ENCODE measurements at regions not wholly inside any gene's neighbourhood (a gene's known extent, or its start where the extent isn't known, plus 50 kb on each side); places are given as distances from the start of the nearest gene placed in this dataset.
"Not testable (repeated sequence)": the region's sequence is repeated elsewhere in the genome, so short reads cannot be mapped to it uniquely, and the experiment has no call there.

DNA sequence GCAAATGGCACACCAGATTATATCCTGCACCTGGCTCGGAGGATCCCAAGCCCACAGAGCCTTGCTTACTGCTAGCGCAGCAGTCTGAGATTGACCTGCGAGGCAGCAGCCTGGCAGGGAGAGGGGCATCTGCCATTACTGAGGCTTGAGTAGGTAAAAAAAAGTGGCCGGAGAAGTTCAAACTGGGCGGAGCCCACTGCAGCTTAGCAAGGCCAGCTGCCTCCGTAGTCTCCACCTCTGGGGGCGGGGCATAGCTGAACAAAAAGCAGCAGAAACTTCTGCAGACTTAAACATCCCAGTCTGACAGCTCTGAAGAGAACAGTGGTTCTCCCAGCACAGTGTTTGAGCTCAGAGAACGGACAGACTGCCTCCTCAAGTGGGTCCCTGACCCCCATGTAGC lies 85.4 kb upstream of the TMEM170B start:
- DNase-seq (ENCODE audit: low read depth): not testable (repeated sequence)

DNA sequence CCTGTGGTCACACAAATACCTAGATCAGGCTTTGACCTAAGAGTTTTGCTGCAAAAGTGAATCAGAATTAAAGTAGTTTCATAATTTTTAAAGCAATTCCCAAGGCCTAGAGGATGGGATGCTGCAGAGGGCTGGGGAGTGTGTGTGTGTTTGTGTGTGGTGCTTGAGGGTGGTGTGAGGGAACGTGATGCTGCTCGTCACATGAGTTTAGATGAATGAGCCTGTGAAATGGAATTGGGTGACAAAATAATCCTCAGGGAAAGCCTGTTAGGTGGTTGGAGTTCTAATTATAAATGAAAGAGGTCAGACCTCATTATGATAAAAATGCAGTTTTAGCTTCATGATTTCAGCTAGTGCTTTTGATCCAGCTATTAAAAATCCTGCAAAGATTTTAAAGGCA lies 87.5 kb upstream of the TMEM170B start:
- no peak for DNase-seq (ENCODE audit: low read depth)

DNA sequence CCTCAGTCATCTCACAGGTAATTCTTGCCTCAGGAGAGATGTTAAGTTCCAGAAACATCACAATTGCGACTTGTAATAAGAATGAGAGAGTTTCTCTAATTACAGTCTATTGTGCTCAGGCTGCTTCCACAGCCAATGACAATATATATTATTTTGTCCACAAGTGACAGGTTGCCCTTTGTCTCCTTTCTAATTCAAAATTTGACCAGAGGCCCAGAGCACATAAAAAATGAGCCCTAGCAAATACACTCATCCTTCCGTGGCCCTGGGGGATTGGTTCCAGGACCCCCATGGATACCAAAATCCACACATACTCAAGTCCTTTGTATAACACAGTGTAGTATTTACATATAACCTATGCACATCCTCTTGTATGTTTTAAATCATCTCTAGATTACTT lies 88.1 kb upstream of the TMEM170B start:
- DNase-seq (ENCODE audit: low read depth): no peak

DNA sequence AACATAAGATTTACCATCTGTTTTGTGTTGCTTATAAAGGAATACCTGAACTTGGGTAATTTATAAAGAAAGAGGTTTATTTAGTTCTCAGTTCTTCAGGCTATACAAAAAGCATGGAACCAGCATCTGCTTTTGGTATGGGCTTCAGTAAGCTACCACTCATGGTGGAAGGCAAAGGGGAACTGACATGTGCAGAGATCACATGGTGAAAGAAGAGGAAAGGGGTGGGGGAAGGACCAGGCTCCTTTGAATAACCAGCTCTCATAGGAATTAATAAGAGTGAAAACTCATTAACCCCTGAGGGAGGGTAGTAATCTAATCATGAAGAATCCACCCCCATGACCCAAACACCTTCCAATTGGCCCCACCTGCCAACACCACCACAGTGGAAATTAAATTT lies 89.5 kb upstream of the TMEM170B start:
- no peak for DNase-seq (ENCODE audit: low read depth)

DNA sequence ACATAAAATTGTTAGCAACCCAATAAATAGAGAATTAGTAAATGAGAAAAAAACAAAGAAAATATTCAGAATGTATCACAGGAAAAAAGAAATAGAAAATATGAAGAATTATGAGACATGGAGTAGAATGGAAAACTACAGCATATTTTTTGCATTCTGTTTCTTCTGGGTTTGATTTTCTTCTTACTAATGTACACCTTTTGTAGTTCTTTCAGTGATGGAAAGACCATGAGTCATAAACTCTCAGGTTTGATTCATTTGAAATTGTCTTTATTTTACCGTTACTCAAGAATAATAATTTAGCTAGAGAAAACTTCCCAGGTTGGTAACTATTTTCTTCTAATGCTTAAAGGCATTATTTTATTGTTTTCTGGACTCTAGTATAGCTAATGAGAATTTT lies 90.3 kb upstream of the TMEM170B start:
- no peak for DNase-seq (ENCODE audit: low read depth)

DNA sequence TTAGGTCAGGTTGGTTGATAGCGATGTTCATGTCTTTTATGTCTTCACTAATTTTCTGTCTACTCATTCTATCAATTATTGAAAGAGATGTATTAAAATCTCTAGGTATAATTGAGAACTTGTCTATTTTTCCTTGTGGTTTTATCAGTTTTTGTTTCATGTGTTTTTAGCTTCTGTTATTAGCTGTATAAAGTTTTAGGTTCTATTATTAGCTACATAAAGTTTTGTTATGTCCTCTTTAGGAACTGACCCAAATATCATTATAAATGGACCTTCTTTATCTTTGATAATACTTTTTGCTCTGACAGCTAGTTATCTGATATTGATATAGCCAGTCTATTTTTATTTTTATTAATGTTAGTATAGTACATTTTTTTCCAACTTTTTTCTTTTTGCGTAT lies 92.4 kb upstream of the TMEM170B start:
- no peak for DNase-seq (ENCODE audit: low read depth)

DNA sequence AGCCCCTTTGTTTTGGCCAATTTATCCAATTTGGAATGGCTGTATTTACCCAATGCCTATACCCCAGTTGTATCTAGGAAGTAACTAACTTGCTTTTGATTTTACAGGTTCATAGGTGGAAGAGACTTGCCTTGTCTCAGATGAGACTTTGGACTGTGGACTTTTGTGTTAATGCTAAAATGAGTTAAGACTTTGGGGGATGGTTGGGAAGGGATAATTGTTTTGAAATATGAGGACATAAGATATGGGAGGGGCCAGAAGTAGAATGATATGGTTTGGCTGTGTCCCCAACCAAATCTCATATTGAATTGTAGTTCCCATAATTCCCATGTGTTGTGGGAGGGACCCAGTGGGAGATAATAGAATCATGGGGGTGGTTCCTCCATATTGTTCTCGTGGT lies 94.4 kb upstream of the TMEM170B start:
- not testable (repeated sequence) for DNase-seq (ENCODE audit: low read depth)

DNA sequence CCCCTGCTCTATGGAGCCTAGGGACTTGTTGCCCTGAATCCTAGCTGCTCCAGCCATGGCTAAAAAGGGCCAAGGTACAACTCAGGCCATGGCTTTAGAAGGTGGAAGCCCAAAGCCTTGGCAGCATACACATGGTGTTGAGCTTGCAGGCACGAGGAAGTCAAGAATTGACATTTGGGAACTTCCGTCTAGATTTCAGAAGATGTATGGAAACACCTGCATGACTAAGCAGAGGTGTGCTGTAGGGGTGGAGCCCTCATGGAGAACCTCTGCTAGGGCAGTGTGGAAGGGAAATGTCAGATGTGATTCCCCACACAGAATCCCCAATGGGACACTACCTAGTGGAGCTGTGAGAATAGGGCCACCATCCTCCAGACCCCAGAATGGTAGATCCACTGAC lies 95.1 kb upstream of the TMEM170B start:
- no peak for DNase-seq (ENCODE audit: low read depth)

DNA sequence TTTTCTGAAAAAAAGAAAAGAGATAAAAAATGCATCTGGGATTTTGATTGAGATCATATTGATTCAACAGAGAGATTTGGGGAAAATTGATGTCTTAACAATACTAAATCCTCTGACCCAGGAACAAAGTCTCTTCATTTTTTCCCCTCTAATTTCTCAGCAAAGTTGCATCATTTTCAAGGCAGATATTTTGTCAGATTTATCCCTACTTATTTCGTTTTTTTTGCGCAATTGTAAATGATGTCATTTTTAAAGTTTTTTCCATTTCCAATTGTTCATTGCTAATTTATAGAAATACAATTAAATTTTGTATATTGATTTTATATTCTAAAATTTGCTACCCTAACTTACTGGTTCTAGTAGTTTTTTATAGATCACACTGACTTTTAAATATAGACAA lies 97.7 kb upstream of the TMEM170B start:
- no peak for DNase-seq (ENCODE audit: low read depth)

DNA sequence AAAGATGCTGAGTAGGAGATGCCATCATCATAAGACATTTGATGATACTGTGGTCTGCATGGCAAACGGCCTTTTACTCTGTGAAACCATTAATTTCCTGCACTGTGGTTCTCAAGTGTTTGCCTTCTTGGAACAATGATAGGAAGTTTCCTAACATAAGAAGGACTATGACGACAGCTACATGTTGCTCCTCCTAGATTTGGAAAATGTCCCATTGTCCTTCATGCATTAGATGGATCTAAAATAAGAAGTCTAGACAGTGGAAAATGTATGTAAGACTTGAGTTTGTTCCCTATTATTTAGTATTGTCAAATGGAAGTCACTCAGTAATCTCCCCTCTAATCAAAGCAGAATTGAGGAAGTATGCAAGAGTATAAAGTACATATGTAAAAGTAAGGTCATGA lies 98.5 kb upstream of the TMEM170B start:
- DNase-seq (ENCODE audit: low read depth): no peak

DNA sequence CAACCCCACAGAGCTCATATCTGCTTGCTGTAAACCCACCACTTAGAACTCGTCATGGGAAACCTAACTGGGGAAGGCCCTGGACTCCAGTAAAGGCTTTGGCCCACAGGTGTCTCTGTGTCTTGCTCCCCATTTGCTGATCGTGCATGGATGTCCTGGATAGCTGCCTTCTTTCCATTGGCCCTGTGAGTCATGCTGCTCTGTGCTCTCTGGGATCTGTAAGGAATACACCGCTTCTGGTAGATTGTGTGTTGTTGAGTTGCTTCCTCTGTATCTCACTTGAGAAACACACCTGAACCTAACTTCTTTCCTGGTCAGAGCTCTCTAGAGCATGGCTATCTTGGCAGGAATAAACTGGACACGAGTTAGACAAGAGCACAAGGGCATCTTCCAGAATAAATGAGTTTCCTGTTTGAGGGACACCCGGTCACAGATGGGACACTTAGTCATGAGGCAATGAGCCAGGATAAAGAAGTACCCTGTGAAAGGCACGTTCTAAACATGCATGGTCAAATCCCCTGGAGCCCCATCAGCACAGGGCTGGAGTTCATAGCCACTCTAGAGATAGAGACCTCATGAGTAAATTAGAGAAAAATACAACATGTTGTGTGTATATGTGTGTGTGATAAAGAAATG lies 99.6 kb upstream of the TMEM170B start:
- no peak for DNase-seq (ENCODE audit: low read depth)

DNA sequence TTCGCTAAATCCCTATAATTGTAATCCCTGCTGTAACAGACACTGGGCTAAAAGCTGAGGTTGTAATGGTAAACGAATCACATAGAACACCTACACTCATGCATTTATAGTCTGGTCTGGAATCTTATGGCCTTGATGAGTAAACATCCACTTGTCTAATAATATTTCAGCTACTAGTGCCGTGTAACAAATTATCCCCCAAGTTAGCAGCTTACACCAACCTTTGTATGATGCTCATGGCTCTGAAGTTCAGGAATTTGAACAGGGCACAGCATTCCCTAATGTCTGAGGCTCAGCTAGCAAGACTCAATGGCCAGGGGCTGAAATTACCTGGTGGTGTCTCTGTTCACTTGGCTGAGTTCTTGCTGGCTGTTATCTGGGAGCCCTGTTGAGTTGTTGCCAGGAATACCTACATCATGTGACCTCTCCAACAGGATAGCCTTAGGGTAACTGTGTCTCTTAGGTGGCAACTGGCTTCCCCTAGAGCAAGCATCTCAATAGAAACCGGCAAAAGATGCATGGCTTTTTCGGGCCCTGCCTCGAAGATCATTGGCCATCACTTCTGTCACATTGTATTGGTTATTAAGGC lies 100.9 kb upstream of the TMEM170B start:
- no peak for DNase-seq (ENCODE audit: low read depth)

DNA sequence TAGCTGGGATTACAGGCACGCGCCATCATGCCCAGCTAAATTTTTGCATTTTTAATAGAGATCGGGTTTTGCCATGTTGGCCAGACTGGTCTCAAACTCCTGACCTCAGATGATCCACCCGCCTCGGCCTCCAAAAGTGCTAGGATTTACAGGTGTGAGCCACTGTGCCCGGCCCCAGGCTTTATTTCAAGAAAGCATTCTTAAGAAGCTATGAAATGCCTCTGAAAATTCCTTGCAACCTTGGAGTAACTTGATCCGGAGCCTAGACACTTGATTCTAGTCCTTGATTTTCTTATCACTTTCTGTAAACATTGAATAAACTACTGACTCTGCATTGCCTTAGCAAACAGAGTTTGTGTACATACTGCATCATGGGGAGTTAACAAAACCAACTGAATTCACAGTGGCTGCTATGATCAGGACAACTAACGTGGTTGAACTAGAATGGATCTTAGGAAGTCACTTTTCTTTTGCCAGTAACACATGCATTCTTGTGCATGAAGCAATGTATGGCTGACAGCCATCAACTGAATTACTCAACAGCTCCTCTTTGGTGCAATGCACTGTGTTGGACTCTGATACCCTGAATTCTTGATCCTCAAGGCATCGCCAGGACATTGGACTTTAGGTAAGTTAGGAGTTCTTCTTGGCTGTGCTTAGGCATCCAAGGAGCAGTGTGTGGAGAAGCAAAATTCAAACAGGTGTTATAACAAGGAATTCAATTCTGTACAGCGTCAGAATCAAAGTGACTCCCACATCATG lies 102.8 kb upstream of the TMEM170B start:
- no peak for DNase-seq (ENCODE audit: low read depth)

DNA sequence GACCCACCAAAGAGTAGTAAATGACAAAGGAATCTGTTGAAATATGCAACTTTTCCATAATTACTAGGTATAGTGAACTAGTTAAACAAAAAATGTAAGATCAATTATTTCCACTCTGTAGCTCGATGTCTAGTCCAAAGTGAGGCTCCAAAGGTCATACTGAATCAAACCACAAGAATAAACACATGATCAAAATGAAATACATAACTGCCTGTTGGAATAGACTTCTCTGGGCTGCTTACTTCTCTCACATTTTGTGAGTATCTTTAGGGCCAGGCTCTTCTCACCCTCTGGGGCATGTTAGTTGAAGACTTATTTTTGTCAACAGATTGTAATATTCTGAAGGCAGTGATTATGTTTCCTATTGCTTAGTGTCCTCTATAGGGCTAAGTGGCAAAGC lies 103.7 kb upstream of the TMEM170B start:
- no peak for DNase-seq (ENCODE audit: low read depth)

DNA sequence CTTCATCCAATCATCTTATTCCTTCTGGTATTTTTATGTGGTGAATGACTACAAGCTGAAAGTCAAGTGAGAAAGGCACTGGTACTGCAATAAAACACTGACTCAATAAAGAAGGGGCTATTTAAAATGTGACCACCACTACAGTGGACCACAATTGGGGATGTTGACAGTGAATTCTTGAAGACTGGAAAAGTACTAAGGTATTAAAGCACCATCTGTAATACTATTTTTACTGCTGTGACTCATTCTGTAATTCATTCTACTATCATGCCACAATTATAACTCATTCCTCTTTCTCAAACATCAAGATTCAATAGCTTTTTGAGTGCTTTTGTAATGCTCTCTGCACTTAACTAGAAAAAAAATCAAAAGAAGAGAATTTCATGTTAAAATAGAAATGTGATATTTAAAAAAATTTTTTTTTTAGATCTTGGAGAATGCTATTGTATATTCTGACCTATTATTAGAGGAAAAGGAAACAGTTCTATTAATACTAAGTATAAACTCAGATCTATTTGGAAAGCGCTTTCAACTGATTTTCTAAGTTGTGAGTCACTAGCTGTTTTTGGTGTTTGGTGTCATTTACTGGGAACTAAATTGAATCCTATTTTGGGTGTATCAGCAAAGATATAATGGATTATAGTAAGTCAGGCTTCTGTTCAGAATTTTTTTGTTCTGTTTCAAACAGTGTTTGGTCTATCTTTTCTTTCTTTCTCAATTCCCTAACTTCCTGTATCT lies 104.7 kb upstream of the TMEM170B start:
- no peak for DNase-seq (ENCODE audit: low read depth)

DNA sequence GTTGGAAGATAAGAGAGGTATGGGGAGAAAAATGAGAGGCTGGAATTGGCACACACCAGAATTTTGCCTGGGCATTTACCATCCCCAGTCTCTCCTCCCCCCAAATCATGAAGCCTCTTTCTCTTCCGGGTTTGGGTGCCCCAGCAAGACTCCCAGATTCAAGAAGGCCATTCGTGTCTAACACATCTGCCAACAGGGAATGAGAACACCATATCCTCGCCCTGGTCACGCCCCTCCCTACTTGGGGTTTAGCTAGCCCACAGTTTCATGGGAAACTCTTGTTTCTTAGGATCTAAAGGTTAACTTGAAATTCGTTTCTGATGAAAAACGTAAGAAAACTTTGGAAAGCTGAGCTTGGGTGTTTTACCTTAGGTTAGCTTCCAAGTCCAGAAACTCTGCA lies 105.5 kb upstream of the TMEM170B start:
- no peak for DNase-seq (ENCODE audit: low read depth)

DNA sequence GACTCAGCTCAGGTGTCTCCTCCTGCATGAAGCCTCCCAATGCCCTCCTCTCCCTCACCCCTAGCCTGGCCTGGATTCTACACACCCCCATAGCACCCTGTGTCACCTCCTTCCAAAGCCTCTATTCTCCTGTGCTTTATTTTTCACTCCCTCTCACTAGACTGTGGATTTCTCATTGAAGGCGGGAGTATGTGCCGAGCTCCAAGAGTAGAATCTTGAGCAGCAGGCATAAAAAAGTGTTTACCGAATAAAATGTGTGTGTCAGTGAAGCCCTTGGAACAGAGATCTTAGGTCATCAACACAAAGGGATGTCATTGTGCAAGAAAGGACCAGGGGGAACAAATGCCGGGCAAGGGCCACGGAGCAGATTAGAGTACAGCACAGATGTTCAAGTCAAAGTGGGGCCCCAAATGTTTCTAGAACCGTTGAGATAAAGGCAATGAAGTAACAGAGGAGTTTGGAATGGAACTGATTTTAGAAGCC lies 106.1 kb upstream of the TMEM170B start:
- no peak for DNase-seq (ENCODE audit: low read depth)

DNA sequence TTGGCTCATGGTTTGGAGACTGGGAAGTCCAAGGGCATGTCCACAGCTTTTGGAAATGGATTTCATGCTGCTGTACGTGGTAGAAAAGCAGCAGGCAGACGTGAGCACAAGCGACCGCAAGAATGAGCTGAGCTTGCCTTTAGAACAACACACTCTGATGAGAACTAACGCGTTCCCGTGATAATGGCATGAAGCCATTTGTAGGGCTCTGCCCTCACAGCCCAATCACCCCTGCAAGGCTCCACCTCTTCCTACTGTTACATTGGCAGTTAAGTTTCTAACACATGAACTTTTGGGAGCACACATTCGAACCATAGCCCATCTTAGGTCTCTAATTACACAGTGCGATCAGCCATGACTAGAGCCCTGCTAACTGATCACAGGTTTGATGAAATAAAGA lies 107.5 kb upstream of the TMEM170B start:
- no peak for DNase-seq (ENCODE audit: low read depth)

DNA sequence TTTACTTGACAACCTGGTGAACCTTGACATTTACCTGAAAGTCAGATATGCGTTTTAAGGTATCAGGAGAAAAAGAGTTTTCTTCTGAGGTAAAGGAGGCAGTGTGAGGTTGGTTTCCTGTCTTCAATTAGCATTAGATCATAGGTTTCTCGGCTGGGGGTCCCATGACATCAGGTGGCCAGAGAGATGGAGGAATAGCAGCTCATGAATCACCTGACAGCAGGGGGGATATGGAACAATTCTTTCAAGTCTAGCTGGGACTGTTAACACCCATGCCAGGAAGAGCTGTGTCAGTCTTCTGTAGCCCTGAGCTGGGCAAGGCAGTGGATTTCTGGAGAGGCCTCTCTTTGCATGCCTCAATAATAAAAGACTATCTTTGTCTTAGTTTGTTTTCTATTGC lies 108.0 kb upstream of the TMEM170B start:
- no peak for DNase-seq (ENCODE audit: low read depth)

DNA sequence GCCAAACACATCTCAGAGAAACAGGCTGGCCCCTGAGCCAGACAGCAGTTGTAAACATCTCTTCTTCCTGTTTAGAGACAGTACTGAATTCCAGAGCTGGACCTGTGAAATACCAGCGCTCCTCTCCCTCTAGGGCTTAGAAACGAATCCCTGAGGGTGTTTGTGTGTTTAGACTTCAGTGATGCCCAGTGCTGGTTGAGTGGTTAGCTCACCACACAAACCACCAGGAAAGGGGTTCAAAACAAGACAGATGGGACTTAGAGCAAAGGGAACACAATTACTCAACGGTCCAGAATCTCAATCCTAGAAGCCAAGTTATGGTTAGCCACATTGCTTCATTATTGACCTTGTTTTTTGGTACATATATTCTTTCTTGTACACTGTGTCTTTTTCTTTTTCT lies 108.7 kb upstream of the TMEM170B start:
- no peak for DNase-seq (ENCODE audit: low read depth)

DNA sequence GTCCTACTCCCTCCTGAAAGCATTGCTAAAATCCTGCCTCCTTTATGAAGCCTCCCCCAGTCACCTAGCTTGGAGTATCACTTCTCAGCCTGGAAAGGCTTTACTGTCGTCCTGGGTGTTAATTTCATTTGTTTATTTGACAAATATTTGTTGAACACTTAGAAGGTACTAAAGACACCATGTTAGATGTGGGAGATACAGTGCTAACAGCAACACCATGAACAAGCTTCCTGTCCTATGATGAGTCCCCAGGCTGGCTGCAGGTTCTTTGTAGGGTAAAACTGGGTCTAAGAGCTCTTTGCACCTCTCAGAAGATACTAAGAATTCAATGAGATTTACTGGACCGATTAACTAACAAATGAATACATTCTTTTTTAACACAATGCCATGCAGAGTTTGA lies 109.2 kb upstream of the TMEM170B start:
- DNase-seq (ENCODE audit: low read depth): no peak

DNA sequence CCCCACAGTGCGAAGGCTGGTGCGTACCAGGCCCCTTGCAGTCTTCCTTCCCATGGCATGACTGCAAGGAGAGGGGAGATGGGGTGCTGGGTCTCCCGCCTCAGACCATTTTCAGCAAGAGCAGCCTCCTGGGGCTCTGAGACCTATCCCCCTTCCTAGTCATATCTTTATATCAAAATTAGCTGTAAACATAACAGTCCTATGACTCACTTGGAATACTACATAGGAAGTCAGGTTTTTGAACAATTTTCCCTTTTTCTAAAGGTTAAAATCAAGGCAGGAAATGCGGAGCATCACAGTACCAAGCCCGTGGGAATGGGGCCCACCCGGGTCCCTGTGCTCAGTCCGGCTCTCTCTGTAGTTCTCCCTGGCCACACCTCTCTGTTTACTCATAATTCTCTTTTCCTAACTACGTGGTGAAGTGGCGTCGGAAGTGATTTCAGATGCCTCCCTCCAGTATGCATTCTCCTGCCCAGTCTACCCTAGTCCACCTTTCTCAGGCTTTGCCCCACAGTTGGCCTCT lies 109.8 kb upstream of the TMEM170B start:
- DNase-seq (ENCODE audit: low read depth): no peak
